GM10266 (cell line): ENCODE measurements at regions not wholly inside any gene's neighbourhood (a gene's known extent, or its start where the extent isn't known, plus 50 kb on each side); places are given as distances from the start of the nearest gene placed in this dataset.

Experiments
- DNase-seq: peaks from one replicate; pipeline ENCODE4 v3.0.0; 2012; ENCODE audit errors: extremely low spot score
- CTCF ChIP-seq: IDR thresholded peaks from 2 replicates; pipeline ENCODE4 v1.5.1; 2012; ENCODE audit warnings: mild to moderate bottlenecking, low read depth; ENCODE audit not compliant: control insufficient read depth, insufficient read depth; ENCODE audit errors: missing control alignments

DNA sequence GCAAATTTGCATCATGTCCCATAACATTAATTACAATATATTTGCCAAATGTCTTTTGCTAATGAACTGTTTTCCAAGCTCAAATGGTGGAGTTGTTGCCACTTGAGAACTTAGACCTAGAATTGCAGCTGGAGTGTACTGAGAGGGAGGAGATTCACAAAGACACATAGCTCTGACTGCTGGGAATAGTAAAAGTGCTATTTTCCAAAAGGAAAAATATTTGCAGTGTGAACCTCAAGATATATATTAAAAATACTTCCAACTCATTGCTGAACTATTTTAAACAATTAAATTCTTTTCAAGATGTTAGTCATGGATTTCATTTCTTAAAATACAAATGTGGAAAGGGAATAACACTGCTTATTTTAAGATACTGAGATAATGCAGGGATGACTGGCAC, 666.8 kb upstream of the ARPP21 start:
- DNase-seq, result no peak
- TF ChIP-seq CTCF, result no peak

- no peak for DNase-seq
- no peak for TF ChIP-seq CTCF
Measured at GRCh38 chr3:34973586-34973985, 665.7 kb upstream of the ARPP21 start.

DNA sequence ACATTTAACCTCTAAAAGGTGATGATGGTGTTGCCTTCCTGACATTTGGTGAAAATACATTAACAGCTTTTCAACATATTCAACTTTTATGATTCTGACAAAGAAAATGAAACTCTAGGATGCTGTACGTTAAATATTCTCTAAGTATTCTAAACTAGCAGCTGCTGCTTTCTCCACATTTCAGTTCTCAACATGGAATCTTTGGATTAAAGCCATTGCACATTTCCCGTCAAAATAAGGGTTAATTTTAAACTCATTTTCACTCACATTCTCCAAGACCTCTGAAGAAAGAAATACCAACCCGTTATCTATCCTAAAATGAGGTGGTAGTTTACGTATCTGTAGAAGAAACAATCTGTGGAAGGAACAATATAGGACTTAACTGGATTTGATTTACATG, 655.7 kb upstream of the ARPP21 start:
- TF ChIP-seq CTCF, result no peak
- no peak for DNase-seq

DNA sequence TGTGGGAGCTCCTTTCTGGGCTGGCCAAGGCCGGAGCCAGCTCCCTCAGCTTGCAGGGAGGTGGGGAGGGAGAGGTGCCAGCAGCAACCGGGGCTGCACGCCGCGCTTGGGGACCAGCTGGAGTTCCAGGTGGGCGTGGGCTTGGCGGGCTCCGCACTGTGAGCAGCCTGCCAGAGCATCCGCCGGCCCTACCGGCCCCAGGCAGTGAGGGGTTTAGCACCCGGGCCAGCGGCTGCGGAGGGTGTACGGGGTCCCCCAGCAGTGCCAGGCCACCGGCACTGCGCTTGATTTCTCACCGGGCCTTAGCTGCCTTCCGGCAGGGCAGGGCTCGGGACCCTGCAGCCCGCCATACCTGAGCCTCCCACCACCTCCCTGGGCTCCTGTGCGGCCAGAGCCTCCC, 651.0 kb upstream of the ARPP21 start:
- no peak for TF ChIP-seq CTCF
- no peak for DNase-seq

GRCh38 chr3:34995796-34996430, 643.4 kb upstream of the ARPP21 start:
- TF ChIP-seq CTCF, result no peak
- no peak for DNase-seq

DNA sequence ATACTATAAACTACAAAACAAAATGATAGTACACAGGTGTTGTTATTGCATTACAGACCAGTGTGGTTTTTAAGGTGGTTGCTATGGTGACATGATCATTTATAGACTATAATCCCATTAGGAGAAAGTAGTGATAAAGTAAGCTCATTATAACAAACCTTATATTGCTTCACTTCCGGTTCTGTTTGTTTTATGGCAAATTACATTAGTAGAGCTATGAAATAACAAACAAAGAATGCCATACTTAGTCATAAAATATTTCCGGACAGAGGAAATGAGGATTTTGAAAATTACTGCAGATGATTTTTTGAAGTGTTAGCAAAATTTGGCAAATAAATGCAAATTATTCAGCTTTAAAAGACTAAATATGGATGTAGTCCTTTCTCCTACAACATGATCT, 640.4 kb upstream of the ARPP21 start:
- no peak for DNase-seq
- TF ChIP-seq CTCF, result no peak

DNA sequence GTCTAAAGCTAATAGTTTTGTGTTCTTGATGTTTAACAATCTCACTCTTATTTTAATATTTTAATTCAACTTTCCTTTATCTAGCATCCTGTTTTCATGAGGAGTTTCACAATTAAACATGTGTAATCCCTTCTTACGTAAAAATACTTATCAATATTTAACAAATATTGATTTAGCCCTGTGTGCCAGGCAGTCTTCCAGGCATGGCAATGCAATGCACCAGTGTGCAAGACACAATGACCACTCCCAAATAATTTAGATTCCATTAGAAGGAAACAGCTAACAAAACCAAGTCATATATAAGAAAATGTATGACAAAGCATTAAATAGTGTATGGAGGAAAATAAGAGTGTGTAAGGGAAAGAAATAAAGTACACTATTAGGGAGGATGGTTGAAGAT, 627.1 kb upstream of the ARPP21 start:
- no peak for DNase-seq
- no peak for TF ChIP-seq CTCF
